T-cell (primary cell): ENCODE measurements at regions not wholly inside any gene's neighbourhood (a gene's known extent, or its start where the extent isn't known, plus 50 kb on each side); places are given as distances from the start of the nearest gene placed in this dataset.
"Not testable (repeated sequence)": the region's sequence is repeated elsewhere in the genome, so short reads cannot be mapped to it uniquely, and the experiment has no call there.

Experiments used
- ATAC-seq, 4 experiments: fragments of 200-7000 bp in 3 of 4; fragments of 150-1000 bp in 1 of 4; cut with Tn5 transposase; replicated peaks in 1 of 4; 1 replicate in 3 of 4; 2 replicates in 1 of 4; pipeline ENCODE4 v1.10.0; 2021; ENCODE audit warnings: moderate library complexity in 3 of 4, mild to moderate bottlenecking in 2 of 4, moderate number of reproducible peaks in 1 of 4
- CTCF ChIA-PET, 2 donors: fragments of 300-600 bp; sonication (Branson Sonifier 250); formaldehyde crosslinking; loops; one replicate each; lab custom pipeline; 2022; ENCODE audit warnings: antibody characterized with exemption in 2 of 2; lab: Charles Lee
- POLR2A ChIA-PET, 2 donors: fragments of 300-600 bp; sonication (Branson Sonifier 250); formaldehyde crosslinking; loops; one replicate each; lab custom pipeline; 2022; ENCODE audit warnings: antibody characterized with exemption in 2 of 2; lab: Charles Lee
- DNase-seq, 35 experiments: peaks; one replicate each; pipeline versions ENCODE4 v3.0.0 to v3.0.0-alpha.2; 2013 to 2023
- H3K27ac ChIP-seq: one replicate; pipeline ENCODE4 v1.5.1; 2013; ENCODE audit warnings: low read length
- H3K27me3 ChIP-seq, 2 experiments: replicated peaks in 1 of 2; 1 replicate in 1 of 2; 2 replicates in 1 of 2; pipeline versions ENCODE4 v1.6.1 to v1.7.0; 2013; ENCODE audit warnings: low read length in 1 of 2, mixed read lengths in 1 of 2; ENCODE audit not compliant: control insufficient read depth in 2 of 2, insufficient read depth in 2 of 2; ENCODE audit errors: extremely low read depth in 1 of 2
- H3K36me3 ChIP-seq, 2 donors: 1 replicate in 1 of 2; 2 replicates in 1 of 2; pipeline versions ENCODE4 v1.6.1 to v1.7.0; 2013; ENCODE audit warnings: low read length in 1 of 2; ENCODE audit not compliant: control insufficient read depth in 2 of 2, insufficient read depth in 1 of 2; ENCODE audit errors: extremely low read depth in 1 of 2
- H3K4me1 ChIP-seq, 2 experiments: 1 replicate in 1 of 2; 2 replicates in 1 of 2; pipeline versions ENCODE4 v1.6.1 to v1.7.0; 2013; ENCODE audit warnings: low read length in 2 of 2, mixed read lengths in 1 of 2; ENCODE audit not compliant: insufficient read depth in 2 of 2, control insufficient read depth in 1 of 2; ENCODE audit errors: extremely low read depth in 1 of 2
- H3K4me3 ChIP-seq, 2 donors: 1 replicate in 1 of 2; 2 replicates in 1 of 2; pipeline versions ENCODE4 v1.5.1 to v1.7.0; 2013; ENCODE audit warnings: mild to moderate bottlenecking in 2 of 2, low read length in 1 of 2, moderate library complexity in 1 of 2; ENCODE audit not compliant: control insufficient read depth in 1 of 2; ENCODE audit errors: extremely low read depth in 1 of 2
- H3K9me3 ChIP-seq: 2 replicates; pipeline ENCODE4 v1.7.0; 2013
- H3K27ac Mint-ChIP-seq, 2 donors: one replicate each; pipeline ENCODE4 v1.8.0; 2020 to 2021; ENCODE audit warnings: mild to moderate bottlenecking in 2 of 2, mixed read lengths in 2 of 2
- H3K27me3 Mint-ChIP-seq, 2 donors: one replicate each; pipeline ENCODE4 v1.8.0; 2021 to 2022; ENCODE audit warnings: mixed read lengths in 2 of 2
- H3K36me3 Mint-ChIP-seq: one replicate; pipeline ENCODE4 v1.8.0; 2021; ENCODE audit warnings: mixed read lengths
- H3K4me1 Mint-ChIP-seq, 3 donors: one replicate each; pipeline ENCODE4 v1.8.0; 2020 to 2022; ENCODE audit warnings: mixed read lengths in 3 of 3, mild to moderate bottlenecking in 1 of 3
- H3K4me3 Mint-ChIP-seq, 3 donors: one replicate each; pipeline ENCODE4 v1.8.0; 2020 to 2022; ENCODE audit warnings: mild to moderate bottlenecking in 3 of 3, mixed read lengths in 3 of 3, moderate library complexity in 3 of 3
- H3K9me3 Mint-ChIP-seq, 3 donors: one replicate each; pipeline ENCODE4 v1.8.0; 2020 to 2022; ENCODE audit warnings: mixed read lengths in 3 of 3
- WGBS: methylation state at CpG from one replicate; pipeline ENCODE4 v1.1.5; 2013; ENCODE audit warnings: missing lambda C conversion rate; ENCODE audit not compliant: insufficient coverage; 5-methylcytosine and 5-hydroxymethylcytosine counted together

DNA sequence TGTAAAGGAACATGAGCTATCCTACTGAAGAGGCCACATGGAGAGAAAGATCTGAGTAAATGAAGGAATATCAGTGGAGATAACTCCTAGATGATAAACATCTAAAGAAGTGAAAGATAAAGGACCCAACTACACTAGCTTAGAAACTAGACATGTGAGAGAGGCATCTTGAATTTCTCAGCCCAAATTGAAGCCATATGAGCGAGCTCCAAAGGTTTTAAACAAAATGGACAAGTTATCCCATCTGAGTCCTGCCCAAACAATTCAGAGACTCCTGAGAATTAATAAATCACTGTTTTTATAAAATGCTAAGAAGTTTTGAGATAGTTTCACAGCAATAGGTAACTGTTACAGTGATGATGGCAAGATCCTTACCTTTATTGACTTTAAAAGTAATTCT is 438.9 kb downstream of the NAV3 start:
- ChIA-PET CTCF (no interaction called here), POLR2A (no interaction called here)
- Histone ChIP-seq H3K4me1 (no peaks in the 10 kb centered on the region), H3K9me3 (no peaks in the 10 kb centered on the region), H3K36me3 (no peaks in the 10 kb centered on the region), H3K27me3 (no peaks in the 10 kb centered on the region), H3K27ac (no peak overlapping the region), H3K4me3 (no peak overlapping the region)
- H3K27ac Mint-ChIP-seq = no peak overlapping the region
- H3K27me3 Mint-ChIP-seq = no peaks in the 10 kb centered on the region
- H3K36me3 Mint-ChIP-seq = no peaks in the 10 kb centered on the region
- H3K4me1 Mint-ChIP-seq = no peaks in the 10 kb centered on the region
- no peak overlapping the region for H3K4me3 Mint-ChIP-seq
- peaks cover 5 to 13% (median 12%) of the 10 kb centered on the region in 3 donors for H3K9me3 Mint-ChIP-seq
- ATAC-seq = no peak
- no peak for DNase-seq
- WGBS = no CpG with 5 or more reads among the region's 1 CpG

DNA sequence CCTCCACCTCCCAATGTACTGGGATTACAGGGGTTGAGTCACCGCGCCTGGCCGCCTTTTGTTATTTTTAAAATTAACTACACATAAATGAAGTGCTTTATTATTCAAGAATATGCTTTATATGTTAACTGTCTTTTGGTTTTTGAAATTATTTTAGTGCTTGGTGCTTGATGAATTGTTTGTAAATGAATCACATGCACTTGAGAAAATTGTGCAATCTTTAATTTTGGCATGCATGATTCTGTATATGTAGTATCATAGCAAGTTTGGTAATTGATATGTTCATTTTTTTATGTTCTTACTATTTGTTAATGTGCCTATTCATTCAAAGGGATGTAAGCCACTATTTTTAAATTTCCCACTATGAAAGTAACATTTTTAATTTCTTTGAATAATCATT is 440.9 kb downstream of the NAV3 start:
- no peak overlapping the region for H3K27ac Mint-ChIP-seq
- H3K27ac ChIP-seq = no peak overlapping the region
- H3K9me3 ChIP-seq = no peaks in the 10 kb centered on the region
- H3K36me3 Mint-ChIP-seq = no peaks in the 10 kb centered on the region
- no peaks in the 10 kb centered on the region for H3K27me3 ChIP-seq
- DNase-seq = no peak
- POLR2A ChIA-PET = interaction anchor here in 1 of 2 donors (0.6 kb wide), 1 partner anchor 213 kb away, joined by 3 read pairs; no protein-coding TSS in a partner anchor
- no peaks in the 10 kb centered on the region for H3K36me3 ChIP-seq
- H3K27me3 Mint-ChIP-seq = no peaks in the 10 kb centered on the region
- WGBS = no CpG with 5 or more reads among the region's 3 CpGs
- H3K9me3 Mint-ChIP-seq = peaks cover 8 to 16% (median 15%) of the 10 kb centered on the region in 3 donors
- CTCF ChIA-PET = no interaction called here
- ATAC-seq = no peak
- H3K4me1 ChIP-seq = no peaks in the 10 kb centered on the region
- H3K4me3 Mint-ChIP-seq = no peak overlapping the region
- no peak overlapping the region for H3K4me3 ChIP-seq
- no peaks in the 10 kb centered on the region for H3K4me1 Mint-ChIP-seq

DNA sequence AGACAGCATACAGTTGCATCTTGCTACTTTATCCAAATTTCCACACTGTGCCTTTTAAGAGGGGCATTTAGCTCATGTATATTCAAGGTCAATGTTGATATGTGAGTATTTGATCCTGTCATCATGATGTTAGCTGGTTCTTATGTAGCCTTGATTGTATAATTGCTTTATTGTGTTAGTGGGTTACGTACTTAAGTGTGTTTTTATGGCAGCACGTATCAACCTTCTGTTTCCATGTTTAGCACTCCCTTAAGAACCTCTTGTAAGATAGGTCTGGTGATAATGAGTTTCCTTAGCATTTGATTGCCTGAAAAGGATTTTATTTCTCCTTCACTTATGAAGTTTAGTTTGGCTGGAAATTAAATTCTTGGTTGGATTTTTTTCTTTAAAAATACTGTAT is 445.2 kb downstream of the NAV3 start:
- H3K27ac Mint-ChIP-seq = no peak overlapping the region
- H3K4me3 Mint-ChIP-seq = no peak overlapping the region
- no peak overlapping the region for H3K4me3 ChIP-seq
- H3K36me3 ChIP-seq = no peaks in the 10 kb centered on the region
- no peaks in the 10 kb centered on the region for H3K4me1 Mint-ChIP-seq
- ATAC-seq = no peak
- H3K27me3 ChIP-seq = no peaks in the 10 kb centered on the region
- no peak overlapping the region for H3K27ac ChIP-seq
- ChIA-PET POLR2A (no interaction called here), CTCF (no interaction called here)
- WGBS = no CpG with 5 or more reads among the region's 2 CpGs
- H3K4me1 ChIP-seq = no peaks in the 10 kb centered on the region
- H3K36me3 Mint-ChIP-seq = no peaks in the 10 kb centered on the region
- H3K27me3 Mint-ChIP-seq = no peaks in the 10 kb centered on the region
- H3K9me3 Mint-ChIP-seq = peaks cover 14 to 34% (median 20%) of the 10 kb centered on the region in 3 donors
- DNase-seq = no peak
- no peaks in the 10 kb centered on the region for H3K9me3 ChIP-seq

DNA sequence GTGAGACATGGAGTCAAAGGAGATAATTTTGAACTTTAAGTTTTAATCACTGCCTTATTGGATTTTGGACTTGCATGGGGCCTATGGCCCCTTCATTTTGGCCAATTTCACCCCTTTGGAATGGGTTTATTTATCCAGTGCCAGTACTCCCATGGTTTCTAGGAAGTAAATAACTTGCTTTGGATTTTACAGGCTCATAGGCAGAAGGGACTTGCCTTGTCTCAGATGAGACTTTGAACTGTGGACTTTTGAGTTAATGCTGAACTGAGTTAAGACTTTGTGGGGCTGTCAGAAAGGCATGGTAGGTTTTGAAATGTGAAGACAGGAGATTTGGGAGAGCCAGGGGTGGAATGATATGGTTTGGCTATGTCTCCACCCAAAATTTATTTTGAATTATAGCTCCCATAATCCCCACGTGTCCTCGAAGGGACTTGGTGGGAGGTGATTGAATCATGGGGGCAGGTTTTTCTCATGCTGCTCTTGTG is 448.1 kb downstream of the NAV3 start:
- CTCF ChIA-PET = no interaction called here
- Histone ChIP-seq H3K27ac (no peak overlapping the region), H3K36me3 (no peaks in the 10 kb centered on the region), H3K4me3 (no peak overlapping the region), H3K9me3 (no peaks in the 10 kb centered on the region), H3K4me1 (no peaks in the 10 kb centered on the region), H3K27me3 (no peaks in the 10 kb centered on the region)
- ATAC-seq (no peak), DNase-seq (no peak)
- no peaks in the 10 kb centered on the region for H3K36me3 Mint-ChIP-seq
- H3K9me3 Mint-ChIP-seq = peaks cover 10 to 26% (median 20%) of the 10 kb centered on the region in 3 donors
- no peak overlapping the region for H3K27ac Mint-ChIP-seq
- no peaks in the 10 kb centered on the region for H3K27me3 Mint-ChIP-seq
- H3K4me1 Mint-ChIP-seq = no peaks in the 10 kb centered on the region
- POLR2A ChIA-PET = no interaction called here
- WGBS = no CpG with 5 or more reads among the region's 2 CpGs
- no peak overlapping the region for H3K4me3 Mint-ChIP-seq

DNA sequence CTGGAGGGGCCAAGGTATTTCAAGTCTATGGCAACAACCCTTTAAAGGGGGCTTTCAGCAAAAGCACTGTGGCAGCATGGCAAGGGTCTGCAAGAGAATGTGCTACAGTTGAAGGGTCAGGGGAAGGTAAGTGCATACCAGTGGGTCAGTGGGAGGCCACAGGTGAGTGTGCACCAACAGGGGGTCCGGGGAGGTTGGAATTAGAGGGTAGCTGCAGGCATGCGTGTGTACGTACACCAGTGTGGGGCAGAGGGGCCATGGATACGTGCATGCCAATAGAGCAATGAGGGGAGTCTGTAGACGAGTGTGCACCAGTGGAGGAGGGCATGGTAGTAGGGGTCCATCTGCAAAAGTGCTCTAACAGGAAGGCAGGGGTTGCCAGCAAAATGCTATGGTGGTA is 448.9 kb downstream of the NAV3 start:
- no peak overlapping the region for H3K27ac Mint-ChIP-seq
- no peak for ATAC-seq
- no peak for DNase-seq
- CTCF ChIA-PET = no interaction called here
- 74% methylated on average over 5 of the region's 5 CpGs for WGBS
- no peaks in the 10 kb centered on the region for H3K4me1 ChIP-seq
- no peaks in the 10 kb centered on the region for H3K36me3 Mint-ChIP-seq
- H3K9me3 ChIP-seq = no peaks in the 10 kb centered on the region
- H3K9me3 Mint-ChIP-seq = peaks cover 10 to 23% (median 20%) of the 10 kb centered on the region in 3 donors
- no peak overlapping the region for H3K4me3 ChIP-seq
- H3K36me3 ChIP-seq = no peaks in the 10 kb centered on the region
- no peaks in the 10 kb centered on the region for H3K27me3 ChIP-seq
- H3K4me1 Mint-ChIP-seq = no peaks in the 10 kb centered on the region
- H3K4me3 Mint-ChIP-seq = no peak overlapping the region
- POLR2A ChIA-PET = no interaction called here
- H3K27me3 Mint-ChIP-seq = no peaks in the 10 kb centered on the region
- no peak overlapping the region for H3K27ac ChIP-seq

DNA sequence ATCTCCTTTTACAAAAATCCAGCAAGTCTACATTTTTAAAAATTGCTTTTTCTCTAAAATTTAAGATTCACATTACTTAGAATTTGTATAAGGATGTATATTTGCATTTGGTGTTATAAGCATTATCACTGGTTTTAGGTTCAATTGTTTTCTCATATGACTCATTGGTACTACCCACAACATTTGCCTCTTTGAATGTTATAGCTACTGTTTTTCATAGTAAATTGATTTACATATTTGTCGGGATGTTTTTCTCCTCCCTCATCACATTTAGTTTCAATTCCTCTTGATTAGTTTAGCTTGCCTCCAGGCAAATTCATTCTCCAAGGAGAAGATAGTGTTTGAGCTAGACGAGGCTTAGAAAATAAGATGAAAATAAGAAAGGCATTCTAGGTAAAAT is 450.4 kb downstream of the NAV3 start:
- CTCF ChIA-PET = interaction anchor here in 1 of 2 donors (0.6 kb wide), 1 partner anchor 131 kb away, joined by 3 read pairs; no protein-coding TSS in a partner anchor
- H3K27ac ChIP-seq, ATAC-seq, DNase-seq, H3K9me3 ChIP-seq, H3K27me3 ChIP-seq, H3K4me1 Mint-ChIP-seq, H3K4me3 Mint-ChIP-seq, H3K36me3 Mint-ChIP-seq, H3K27ac Mint-ChIP-seq, H3K36me3 ChIP-seq, H3K4me1 ChIP-seq, H3K4me3 ChIP-seq, POLR2A ChIA-PET, H3K27me3 Mint-ChIP-seq: not testable (repeated sequence)
- WGBS = no CpG with 5 or more reads among the region's 2 CpGs
- H3K9me3 Mint-ChIP-seq = peaks cover 10 to 19% (median 17%) of the 10 kb centered on the region in 3 donors

DNA sequence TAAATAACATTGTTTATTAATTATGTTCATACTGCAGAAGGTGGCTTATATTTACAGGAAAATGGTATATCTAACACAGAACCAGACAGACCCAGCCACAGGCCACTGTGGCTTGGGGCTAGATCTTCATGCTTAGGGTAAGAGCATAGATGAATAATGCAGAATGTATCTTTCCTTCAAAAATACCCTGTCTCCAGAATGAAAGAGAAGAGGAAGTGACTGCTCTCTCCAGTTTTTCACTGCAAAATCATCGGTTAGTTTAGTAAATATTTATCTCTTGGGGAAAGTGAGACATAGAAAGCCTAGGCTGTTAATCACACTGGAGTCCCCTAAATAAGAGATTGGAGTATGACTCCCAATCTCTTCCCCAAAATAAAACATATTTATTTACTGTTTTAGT is 453.7 kb downstream of the NAV3 start:
- ATAC-seq (no peak), DNase-seq (no peak)
- no peaks in the 10 kb centered on the region for H3K27me3 Mint-ChIP-seq
- Histone ChIP-seq H3K4me1 (no peaks in the 10 kb centered on the region), H3K4me3 (no peak overlapping the region), H3K9me3 (no peaks in the 10 kb centered on the region), H3K36me3 (no peaks in the 10 kb centered on the region), H3K27ac (no peak overlapping the region), H3K27me3 (no peaks in the 10 kb centered on the region)
- ChIA-PET POLR2A (no interaction called here), CTCF (no interaction called here)
- no peaks in the 10 kb centered on the region for H3K36me3 Mint-ChIP-seq
- no peak overlapping the region for H3K4me3 Mint-ChIP-seq
- no CpG with 5 or more reads among the region's 1 CpG for WGBS
- no peak overlapping the region for H3K27ac Mint-ChIP-seq
- H3K4me1 Mint-ChIP-seq = no peaks in the 10 kb centered on the region
- H3K9me3 Mint-ChIP-seq = peaks cover 6 to 9% (median 8%) of the 10 kb centered on the region in 3 donors
